IMR-90 (cell line): ENCODE measurements at regions not wholly inside any gene's neighbourhood (a gene's known extent, or its start where the extent isn't known, plus 50 kb on each side); places are given as distances from the start of the nearest gene placed in this dataset.

Experiments
- ATAC-seq: fragments of 200-7000 bp; cut with Tn5 transposase; 2 replicates; pipeline ENCODE4 v1.9.1; 2020; ENCODE audit warnings: low read depth, mild to moderate bottlenecking, moderate library complexity
- BruUV-seq: library from RNA; stranded (reverse); fragments of 400-500 nt; replicated peaks from 2 replicates; lab custom pipeline; 2021; lab: Mats Ljungman, UMichigan
- CTCF ChIA-PET: fragments of 300-600 bp; formaldehyde crosslinking; extraction: SDS; loops from one replicate; lab custom pipeline; 2021; ENCODE audit warnings: antibody characterized with exemption; lab: Yijun Ruan, JAX
- POLR2A ChIA-PET: fragments of 300-600 bp; sonication (Branson Sonifier 250); formaldehyde crosslinking; loops from one replicate; lab custom pipeline; 2022; ENCODE audit warnings: antibody characterized with exemption; ENCODE audit not compliant: unreplicated experiment; lab: Charles Lee
- DNase-seq: peaks from one replicate; pipeline ENCODE4 v3.0.0; 2013
- H2AFZ ChIP-seq: replicated peaks from 2 replicates; pipeline ENCODE3; 2013; ENCODE audit warnings: low read length, mild to moderate bottlenecking; ENCODE audit not compliant: poor library complexity
- H2AK5ac ChIP-seq: 2 replicates; pipeline ENCODE4 v1.6.1; 2013; ENCODE audit warnings: low read depth, low read length, inconsistent platforms
- H2AK9ac ChIP-seq: replicated peaks from 2 replicates; pipeline ENCODE3; 2013; ENCODE audit warnings: mild to moderate bottlenecking, low read depth, low read length, moderate library complexity; ENCODE audit not compliant: poor library complexity
- H2BK120ac ChIP-seq: 2 replicates; pipeline ENCODE4 v1.6.1; 2013; ENCODE audit warnings: low read depth, low read length, inconsistent platforms
- H2BK15ac ChIP-seq: 3 replicates; pipeline ENCODE4 v1.6.1; 2013; ENCODE audit warnings: low read depth, low read length, inconsistent platforms
- H2BK20ac ChIP-seq: 2 replicates; pipeline ENCODE4 v1.6.1; 2013; ENCODE audit warnings: low read depth, mild to moderate bottlenecking, inconsistent platforms, low read length, moderate library complexity
- H2BK5ac ChIP-seq: 2 replicates; pipeline ENCODE4 v1.6.1; 2013; ENCODE audit warnings: mild to moderate bottlenecking, low read depth, low read length, inconsistent platforms; ENCODE audit not compliant: poor library complexity, severe bottlenecking
- H3K14ac ChIP-seq: replicated peaks from 2 replicates; pipeline ENCODE4 v1.6.1; 2013; ENCODE audit warnings: low read depth, low read length, inconsistent platforms
- H3K18ac ChIP-seq: 2 replicates; pipeline ENCODE4 v1.6.1; 2013; ENCODE audit warnings: low read depth, low read length, control low read depth
- H3K23ac ChIP-seq: 2 replicates; pipeline ENCODE4 v1.6.1; 2013; ENCODE audit warnings: low read depth, low read length, inconsistent platforms
- H3K27ac ChIP-seq: 2 replicates; pipeline ENCODE4 v1.5.1; 2013; ENCODE audit warnings: mild to moderate bottlenecking, control low read depth, low read length; ENCODE audit not compliant: insufficient read depth
- H3K27me3 ChIP-seq: 2 replicates; pipeline ENCODE4 v1.6.1; 2013; ENCODE audit warnings: low read length; ENCODE audit not compliant: control insufficient read depth, insufficient read depth
- H3K36me3 ChIP-seq: 2 replicates; pipeline ENCODE4 v1.6.1; 2013; ENCODE audit warnings: low read length, mixed read lengths; ENCODE audit not compliant: control insufficient read depth, insufficient read depth
- H3K4ac ChIP-seq: 2 replicates; pipeline ENCODE4 v1.6.1; 2013; ENCODE audit warnings: low read depth, low read length, inconsistent platforms
- H3K4me1 ChIP-seq: 2 replicates; pipeline ENCODE4 v1.6.1; 2013; ENCODE audit warnings: low read length, mixed read lengths; ENCODE audit not compliant: control insufficient read depth, insufficient read depth
- H3K4me2 ChIP-seq: 2 replicates; pipeline ENCODE4 v1.6.1; 2013; ENCODE audit warnings: low read depth, mild to moderate bottlenecking, control low read depth, low read length, moderate library complexity
- H3K4me3 ChIP-seq: 2 replicates; pipeline ENCODE4 v1.5.1; 2013; ENCODE audit warnings: low read depth, mild to moderate bottlenecking, control low read depth, low read length, moderate library complexity; ENCODE audit not compliant: insufficient read depth
- H3K56ac ChIP-seq: 2 replicates; pipeline ENCODE4 v1.6.1; 2013; ENCODE audit warnings: low read length, inconsistent platforms; ENCODE audit not compliant: insufficient read depth; ENCODE audit errors: extremely low read depth
- H3K79me1 ChIP-seq, 2 experiments: 2 replicates each; pipeline ENCODE4 v1.6.1; 2013; ENCODE audit warnings: low read length in 2 of 2, inconsistent platforms in 1 of 2, low read depth in 1 of 2
- H3K9ac ChIP-seq: 2 replicates; pipeline ENCODE4 v1.6.1; 2013; ENCODE audit warnings: low read depth, low read length, control low read depth
- H3K9me1 ChIP-seq: 2 replicates; pipeline ENCODE4 v1.6.1; 2013; ENCODE audit warnings: low read length, inconsistent platforms; ENCODE audit not compliant: insufficient read depth
- H3K9me3 ChIP-seq: 2 replicates; pipeline ENCODE4 v1.6.1; 2013; ENCODE audit warnings: low read length; ENCODE audit not compliant: control insufficient read depth, insufficient read depth
- H4K20me1 ChIP-seq: 2 replicates; pipeline ENCODE4 v1.6.1; 2013; ENCODE audit warnings: low read length, inconsistent platforms; ENCODE audit not compliant: insufficient read depth
- H4K5ac ChIP-seq: 2 replicates; pipeline ENCODE4 v1.6.1; 2013; ENCODE audit warnings: mild to moderate bottlenecking, low read depth, low read length, control low read depth
- H4K8ac ChIP-seq, 2 experiments: 2 replicates each; pipeline ENCODE4 v1.6.1; 2013; ENCODE audit warnings: low read depth in 2 of 2, low read length in 2 of 2, control low read depth in 1 of 2, inconsistent platforms in 1 of 2
- H4K91ac ChIP-seq: 2 replicates; pipeline ENCODE4 v1.6.1; 2013; ENCODE audit warnings: low read depth, low read length, inconsistent platforms; ENCODE audit not compliant: insufficient read depth
- BHLHE40 ChIP-seq: fragments of 150-350 bp; IDR thresholded peaks from 2 replicates; pipeline ENCODE4 v1.6.1; 2016; ENCODE audit warnings: mild to moderate bottlenecking, low read depth, low read length
- CEBPB ChIP-seq: IDR thresholded peaks from 2 replicates; pipeline ENCODE4 v1.6.1; 2012; ENCODE audit warnings: low read depth, low read length, improper control_type of control experiment
- CHD1 ChIP-seq: IDR thresholded peaks from 2 replicates; pipeline ENCODE4 v1.6.1; 2012; ENCODE audit warnings: low read depth, low read length, improper control_type of control experiment
- FOS ChIP-seq: fragments of 150-350 bp; IDR thresholded peaks from 2 replicates; pipeline ENCODE4 v1.6.1; 2016; ENCODE audit warnings: low read depth, low read length
- MAFK ChIP-seq: IDR thresholded peaks from 2 replicates; pipeline ENCODE4 v1.6.1; 2012; ENCODE audit warnings: low read depth, low read length, improper control_type of control experiment
- MXI1 ChIP-seq: IDR thresholded peaks from 2 replicates; pipeline ENCODE4 v1.6.1; 2012; ENCODE audit warnings: low read depth, mild to moderate bottlenecking, low read length, moderate library complexity, borderline replicate concordance
- NFE2L2 ChIP-seq: fragments of 150-350 bp; IDR thresholded peaks from 2 replicates; pipeline ENCODE4 v1.6.1; 2016; ENCODE audit warnings: low read depth, mild to moderate bottlenecking, low read length
- RAD21 ChIP-seq: IDR thresholded peaks from 2 replicates; pipeline ENCODE4 v1.6.1; 2012; ENCODE audit warnings: low read length, improper control_type of control experiment
- SMC3 ChIP-seq: fragments of 150-350 bp; IDR thresholded peaks from 2 replicates; pipeline ENCODE4 v1.6.1; 2016; ENCODE audit warnings: low read depth, mild to moderate bottlenecking, antibody characterized with exemption, low read length, moderate library complexity
- WGBS, 2 experiments: methylation state at CpG; one replicate each; pipeline versions ENCODE4 v1.1.5 to v1.1.7; 2013; ENCODE audit warnings: missing lambda C conversion rate in 2 of 2; ENCODE audit not compliant: insufficient read length in 1 of 2; ENCODE audit errors: extremely low coverage in 2 of 2; 5-methylcytosine and 5-hydroxymethylcytosine counted together
- dilution Hi-C: fragments of 300-500 bp; cut with HindIII; formaldehyde crosslinking; loops from one replicate; pipeline ENCODE4 v1.14.3; 2018; ENCODE audit warnings: low sequenced_read_pairs; ENCODE audit not compliant: unreplicated experiment
- in situ Hi-C: fragments of 300-500 bp; cut with MboI; formaldehyde crosslinking; loops from 3 replicates; pipeline ENCODE4 v1.14.3; 2019; ENCODE audit warnings: low sequenced_read_pairs, inconsistent platforms, mixed read lengths
- intact Hi-C: fragments of 100-400 bp; cut with micrococcal nuclease; formaldehyde crosslinking; loops from 2 replicates; pipeline ENCODE4 v1.10.0; 2022

GRCh38 chr5:117436846-117437245 lies 862.2 kb upstream of the SEMA6A start:
- no peak overlapping the region for H3K56ac ChIP-seq
- H3K79me1 ChIP-seq = no peaks in the 10 kb centered on the region
- H2AK5ac ChIP-seq = no peak overlapping the region
- no peaks in the 10 kb centered on the region for H3K4me1 ChIP-seq
- H3K27ac ChIP-seq = no peak overlapping the region
- no peak for DNase-seq
- H3K18ac ChIP-seq = no peak overlapping the region
- H2AK9ac ChIP-seq = no peak overlapping the region
- no peaks in the 10 kb centered on the region for H3K36me3 ChIP-seq
- no peak overlapping the region for H2BK120ac ChIP-seq
- BruUV-seq = no TSS peak
- H4K5ac ChIP-seq = no peak overlapping the region
- ChIA-PET POLR2A (no interaction called here), CTCF (no interaction called here)
- no peak overlapping the region for H3K14ac ChIP-seq
- dilution Hi-C loops (no loop called here), intact Hi-C loops (no loop called here), in situ Hi-C loops (no loop called here)
- no CpG with 5 or more reads among the region's 4 CpGs for WGBS, 2 experiments
- H4K8ac ChIP-seq = no peak overlapping the region
- no peaks in the 10 kb centered on the region for H3K27me3 ChIP-seq
- H3K4ac ChIP-seq = no peak overlapping the region
- H3K9ac ChIP-seq = no peak overlapping the region
- no peak overlapping the region for H3K4me2 ChIP-seq
- no peak overlapping the region for H2BK5ac ChIP-seq
- H3K9me1 ChIP-seq = no peaks in the 10 kb centered on the region
- no peak overlapping the region for H2AFZ ChIP-seq
- H4K20me1 ChIP-seq = no peaks in the 10 kb centered on the region
- TF ChIP-seq CEBPB (no peak), MXI1 (no peak), MAFK (peak; percentile 43; the same call in 1 of the 2 replicates), CHD1 (no peak), FOS (no peak), SMC3 (no peak), RAD21 (no peak), BHLHE40 (no peak), NFE2L2 (no peak)
- no peak overlapping the region for H2BK15ac ChIP-seq
- no peak overlapping the region for H2BK20ac ChIP-seq
- ATAC-seq = no peak
- H3K4me3 ChIP-seq = no peak overlapping the region
- no peak overlapping the region for H4K91ac ChIP-seq
- H3K9me3 ChIP-seq = no peaks in the 10 kb centered on the region; the same call in 1 of the 2 replicates
- H3K23ac ChIP-seq = no peak overlapping the region
